ENCODE measurements at regions not wholly inside any gene's neighbourhood (a gene's known extent, or its start where the extent isn't known, plus 50 kb on each side); places are given as distances from the start of the nearest gene placed in this dataset.

DNA sequence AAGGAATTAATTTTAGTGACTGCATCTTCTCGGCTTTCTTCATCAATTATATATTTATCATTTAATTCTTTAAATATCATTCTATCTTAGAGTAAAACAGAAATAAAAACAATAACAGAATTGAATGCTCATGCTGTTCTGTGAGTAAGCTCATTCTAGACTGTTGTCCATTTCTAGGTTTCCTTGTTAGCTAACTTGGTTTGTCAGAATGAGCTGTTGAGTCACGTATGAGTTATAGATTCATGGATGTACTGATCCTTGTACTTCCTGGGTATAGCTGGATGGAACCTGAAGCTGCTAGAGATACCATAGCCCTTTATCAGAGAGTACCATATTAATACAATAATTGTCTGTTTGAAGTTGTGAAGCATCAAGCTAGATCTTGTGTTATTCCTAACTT, 515.3 kb downstream of the TENT5A start:
- H3K9ac ChIP-seq (ENCODE audit: low read length): no peak overlapping the region
- H3K79me2 ChIP-seq (replicated peaks; ENCODE audit: insufficient read depth, low read length): no peaks in the 10 kb centered on the region
- no peak overlapping the region for H3K4me2 ChIP-seq (ENCODE audit: low read length)
- H3K4me3 ChIP-seq (ENCODE audit: low read length): no peak overlapping the region
- H3K36me3 ChIP-seq (ENCODE audit: insufficient read depth, low read length): no peaks in the 10 kb centered on the region
- no peaks in the 10 kb centered on the region for H3K27me3 ChIP-seq (ENCODE audit: insufficient read depth, low read depth, low read length)
- no peak for TF ChIP-seq EZH2 (IDR thresholded peaks at IDR 0.05; ENCODE audit: borderline replicate concordance, insufficient read depth, low read length, poor library complexity, severe bottlenecking)
- TF ChIP-seq EP300 (conservative IDR thresholded peaks at IDR 0.05; ENCODE audit: poor library complexity, severe bottlenecking): no peak
- TF ChIP-seq, protein P1, sequence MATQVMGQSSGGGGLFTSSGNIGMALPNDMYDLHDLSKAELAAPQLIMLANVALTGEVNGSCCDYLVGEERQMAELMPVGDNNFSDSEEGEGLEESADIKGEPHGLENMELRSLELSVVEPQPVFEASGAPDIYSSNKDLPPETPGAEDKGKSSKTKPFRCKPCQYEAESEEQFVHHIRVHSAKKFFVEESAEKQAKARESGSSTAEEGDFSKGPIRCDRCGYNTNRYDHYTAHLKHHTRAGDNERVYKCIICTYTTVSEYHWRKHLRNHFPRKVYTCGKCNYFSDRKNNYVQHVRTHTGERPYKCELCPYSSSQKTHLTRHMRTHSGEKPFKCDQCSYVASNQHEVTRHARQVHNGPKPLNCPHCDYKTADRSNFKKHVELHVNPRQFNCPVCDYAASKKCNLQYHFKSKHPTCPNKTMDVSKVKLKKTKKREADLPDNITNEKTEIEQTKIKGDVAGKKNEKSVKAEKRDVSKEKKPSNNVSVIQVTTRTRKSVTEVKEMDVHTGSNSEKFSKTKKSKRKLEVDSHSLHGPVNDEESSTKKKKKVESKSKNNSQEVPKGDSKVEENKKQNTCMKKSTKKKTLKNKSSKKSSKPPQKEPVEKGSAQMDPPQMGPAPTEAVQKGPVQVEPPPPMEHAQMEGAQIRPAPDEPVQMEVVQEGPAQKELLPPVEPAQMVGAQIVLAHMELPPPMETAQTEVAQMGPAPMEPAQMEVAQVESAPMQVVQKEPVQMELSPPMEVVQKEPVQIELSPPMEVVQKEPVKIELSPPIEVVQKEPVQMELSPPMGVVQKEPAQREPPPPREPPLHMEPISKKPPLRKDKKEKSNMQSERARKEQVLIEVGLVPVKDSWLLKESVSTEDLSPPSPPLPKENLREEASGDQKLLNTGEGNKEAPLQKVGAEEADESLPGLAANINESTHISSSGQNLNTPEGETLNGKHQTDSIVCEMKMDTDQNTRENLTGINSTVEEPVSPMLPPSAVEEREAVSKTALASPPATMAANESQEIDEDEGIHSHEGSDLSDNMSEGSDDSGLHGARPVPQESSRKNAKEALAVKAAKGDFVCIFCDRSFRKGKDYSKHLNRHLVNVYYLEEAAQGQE (IDR thresholded peaks at IDR 0.05; ENCODE audit: borderline replicate concordance): no peak
- TF ChIP-seq RAD21 (conservative IDR thresholded peaks at IDR 0.05): no peak
- no peak for TF ChIP-seq CTCF (IDR thresholded peaks at IDR 0.05; ENCODE audit: poor library complexity, severe bottlenecking)
- TF ChIP-seq SMC3 (conservative IDR thresholded peaks at IDR 0.05; ENCODE audit: poor library complexity): no peak
- TF ChIP-seq MXI1 (conservative IDR thresholded peaks at IDR 0.05; ENCODE audit: poor library complexity, severe bottlenecking): no peak
- no peak for TF ChIP-seq TAF1 (IDR thresholded peaks at IDR 0.05; ENCODE audit: low read depth)
- H3F3A ChIP-seq (ENCODE audit: insufficient read depth, low read length, poor library complexity, severe bottlenecking): no peaks in the 10 kb centered on the region
- H3K27ac ChIP-seq (ENCODE audit: low read length): no peak overlapping the region
- no peaks in the 10 kb centered on the region for H3K9me2 ChIP-seq (ENCODE audit: insufficient read depth, low read length)
- no peak overlapping the region for H2AFZ ChIP-seq (ENCODE audit: low read depth, low read length)
- no peaks in the 10 kb centered on the region for H3K9me3 ChIP-seq (ENCODE audit: low read length)
- H4K20me1 ChIP-seq (ENCODE audit: insufficient read depth): no peaks in the 10 kb centered on the region

GRCh38 chr6:81235512-81235911, 517.0 kb downstream of the TENT5A start:
- Histone ChIP-seq H3K4me2 (ENCODE audit: low read length) (no peak overlapping the region), H3K79me2 (replicated peaks; ENCODE audit: insufficient read depth, low read length) (no peaks in the 10 kb centered on the region), H3K27ac (ENCODE audit: low read length) (no peak overlapping the region), H3K27me3 (ENCODE audit: insufficient read depth, low read depth, low read length) (no peaks in the 10 kb centered on the region), H3K9ac (ENCODE audit: low read length) (no peak overlapping the region), H4K20me1 (ENCODE audit: insufficient read depth) (no peaks in the 10 kb centered on the region), H3F3A (ENCODE audit: insufficient read depth, low read length, poor library complexity, severe bottlenecking) (no peaks in the 10 kb centered on the region), H3K9me3 (ENCODE audit: low read length) (no peaks in the 10 kb centered on the region), H3K36me3 (ENCODE audit: insufficient read depth, low read length) (no peaks in the 10 kb centered on the region), H3K9me2 (ENCODE audit: insufficient read depth, low read length) (no peaks in the 10 kb centered on the region), H3K4me3 (ENCODE audit: low read length) (no peak overlapping the region), H2AFZ (ENCODE audit: low read depth, low read length) (no peak overlapping the region)
- TF ChIP-seq POLR2AphosphoS5 (IDR thresholded peaks at IDR 0.05) (no peak), EP300 (conservative IDR thresholded peaks at IDR 0.05; ENCODE audit: poor library complexity, severe bottlenecking) (no peak), SMC3 (conservative IDR thresholded peaks at IDR 0.05; ENCODE audit: poor library complexity) (no peak), EZH2 (IDR thresholded peaks at IDR 0.05; ENCODE audit: borderline replicate concordance, insufficient read depth, low read length, poor library complexity, severe bottlenecking) (no peak), TAF1 (IDR thresholded peaks at IDR 0.05; ENCODE audit: low read depth) (no peak), MXI1 (conservative IDR thresholded peaks at IDR 0.05; ENCODE audit: poor library complexity, severe bottlenecking) (no peak), CTCF (IDR thresholded peaks at IDR 0.05; ENCODE audit: poor library complexity, severe bottlenecking) (no peak), RAD21 (conservative IDR thresholded peaks at IDR 0.05) (no peak)
- TF ChIP-seq, protein P1 (IDR thresholded peaks at IDR 0.05; ENCODE audit: borderline replicate concordance): no peak
